Activated CD8-positive, alpha-beta memory T cell treated with anti-CD3 and anti-CD28 coated beads for 4 hours (primary cell): ENCODE measurements at regions not wholly inside any gene's neighbourhood (a gene's known extent, or its start where the extent isn't known, plus 50 kb on each side); places are given as distances from the start of the nearest gene placed in this dataset.

Experiments used
- DNase-seq, 2 donors: peaks; one replicate each; pipeline ENCODE4 v3.0.0-alpha.2; 2020; ENCODE audit warnings: low read depth in 2 of 2

DNA sequence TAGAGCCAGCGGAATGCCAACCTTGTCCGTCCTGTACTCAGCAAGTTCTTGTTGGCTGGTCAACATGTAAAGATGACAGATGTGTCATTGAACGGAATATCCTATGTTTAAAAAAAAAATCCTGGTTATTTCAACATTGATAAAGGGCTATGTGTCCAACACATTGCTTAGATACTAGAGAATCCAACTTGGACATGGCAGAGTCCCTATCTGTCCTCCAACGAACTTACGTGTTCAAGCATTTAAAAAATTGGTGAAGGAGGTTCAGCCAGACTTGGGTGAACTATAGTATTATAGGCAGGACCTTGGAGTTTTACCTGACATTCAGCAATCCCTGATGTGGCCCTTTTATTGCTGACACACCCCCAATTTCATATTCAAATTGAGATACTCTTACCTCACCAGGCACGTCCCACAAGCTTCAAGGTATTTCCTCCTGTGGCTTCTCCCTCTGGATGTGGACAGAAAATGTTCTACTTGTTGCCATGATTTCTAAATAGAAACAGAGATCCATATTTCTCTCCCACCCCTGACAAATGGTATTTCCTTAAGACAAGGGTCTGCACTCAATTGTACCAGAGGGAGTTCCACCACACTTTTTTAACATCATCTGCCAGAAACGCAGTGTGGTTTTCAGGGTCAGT is 207.7 kb upstream of the TPM1 start:
- DNase-seq = no peak

DNA sequence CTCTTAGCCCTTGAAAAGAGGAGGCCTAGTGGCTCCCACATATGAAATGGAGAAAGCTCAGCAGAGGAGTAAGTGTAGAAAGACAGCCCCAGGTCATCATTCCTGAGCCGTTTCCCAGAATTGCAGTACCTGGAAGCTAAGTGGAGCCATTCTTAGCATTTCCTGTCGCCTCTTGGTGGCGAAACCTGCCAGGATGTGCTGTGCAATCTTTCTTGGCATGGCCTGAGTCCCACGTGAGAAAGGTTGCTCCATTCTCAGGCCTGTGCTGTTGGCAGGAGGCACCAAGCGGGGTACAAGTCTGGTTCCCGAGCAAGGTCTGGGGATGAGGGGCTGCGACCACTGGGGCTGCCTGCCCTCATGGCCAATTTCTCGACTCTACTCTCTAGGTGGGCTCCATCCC is 207.2 kb upstream of the TPM1 start:
- DNase-seq = no peak

DNA sequence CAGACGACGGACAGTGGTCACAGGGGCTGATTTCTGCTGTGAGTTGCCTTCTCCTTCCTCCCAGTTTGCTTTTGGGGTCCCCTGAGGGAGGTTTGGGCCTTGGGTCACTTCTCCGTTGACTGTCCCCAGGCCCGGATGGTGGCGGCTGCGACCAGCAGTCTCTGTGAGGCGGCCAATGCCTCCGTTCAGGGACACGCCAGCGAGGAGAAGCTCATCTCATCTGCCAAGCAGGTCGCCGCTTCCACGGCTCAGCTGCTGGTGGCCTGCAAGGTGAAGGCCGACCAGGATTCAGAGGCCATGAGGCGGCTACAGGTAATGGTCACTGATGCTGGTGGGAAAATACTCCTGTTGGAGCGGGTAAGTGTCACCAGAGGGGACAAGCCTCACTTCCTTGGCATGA is 206.8 kb upstream of the TPM1 start:
- DNase-seq = no peak

DNA sequence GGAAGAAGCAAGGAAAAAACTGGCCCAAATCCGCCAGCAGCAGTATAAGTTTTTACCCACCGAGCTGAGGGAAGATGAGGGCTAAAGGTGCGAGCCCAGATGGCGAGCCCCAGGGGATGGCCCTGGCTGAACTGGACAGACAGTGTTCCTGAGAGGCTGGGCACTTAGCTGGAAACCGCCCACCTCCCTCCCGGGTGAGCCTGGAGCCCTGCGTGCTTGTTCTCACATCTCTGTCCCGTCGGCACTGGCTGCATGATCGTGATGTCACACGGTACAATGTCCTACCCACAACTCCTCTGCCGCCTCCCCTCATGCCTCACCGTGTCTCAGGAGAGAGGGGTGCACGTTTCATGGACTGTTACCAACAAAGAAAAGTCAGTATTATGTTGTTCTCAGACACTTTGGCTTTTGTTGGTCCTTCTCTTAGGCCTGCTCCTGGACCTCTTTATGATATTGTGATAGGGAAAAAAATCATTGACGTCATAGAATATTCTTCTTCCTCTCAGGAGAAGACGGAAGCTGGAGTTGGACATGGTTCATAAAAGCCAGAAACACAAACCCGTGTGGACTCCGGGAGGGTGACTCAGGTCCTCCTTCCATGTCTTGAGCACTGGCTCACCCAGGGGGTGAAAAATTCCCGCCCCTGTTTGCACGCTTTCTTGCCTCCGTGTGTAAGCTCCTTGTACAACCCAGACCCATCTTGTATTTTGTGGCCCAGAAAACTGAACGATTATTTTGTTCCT is 201.8 kb upstream of the TPM1 start:
- no peak for DNase-seq

DNA sequence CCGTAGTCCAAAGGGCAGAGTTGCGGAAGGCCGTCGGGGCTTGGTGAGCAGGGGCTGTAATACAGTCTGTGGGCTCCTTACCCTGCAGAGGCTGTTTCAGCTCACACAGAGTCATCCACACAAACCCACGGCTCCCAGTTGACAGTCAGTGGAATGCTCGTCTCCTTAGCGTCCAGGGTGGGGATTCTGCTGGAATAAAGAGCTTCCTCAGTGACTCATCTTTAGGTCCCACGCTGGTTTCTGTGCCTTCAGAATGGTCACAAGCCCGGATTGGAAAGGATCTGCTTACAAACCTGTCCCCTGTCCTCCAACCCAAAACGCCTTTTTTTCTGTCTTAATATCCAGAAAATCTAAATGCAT is 201.3 kb upstream of the TPM1 start:
- no peak for DNase-seq

DNA sequence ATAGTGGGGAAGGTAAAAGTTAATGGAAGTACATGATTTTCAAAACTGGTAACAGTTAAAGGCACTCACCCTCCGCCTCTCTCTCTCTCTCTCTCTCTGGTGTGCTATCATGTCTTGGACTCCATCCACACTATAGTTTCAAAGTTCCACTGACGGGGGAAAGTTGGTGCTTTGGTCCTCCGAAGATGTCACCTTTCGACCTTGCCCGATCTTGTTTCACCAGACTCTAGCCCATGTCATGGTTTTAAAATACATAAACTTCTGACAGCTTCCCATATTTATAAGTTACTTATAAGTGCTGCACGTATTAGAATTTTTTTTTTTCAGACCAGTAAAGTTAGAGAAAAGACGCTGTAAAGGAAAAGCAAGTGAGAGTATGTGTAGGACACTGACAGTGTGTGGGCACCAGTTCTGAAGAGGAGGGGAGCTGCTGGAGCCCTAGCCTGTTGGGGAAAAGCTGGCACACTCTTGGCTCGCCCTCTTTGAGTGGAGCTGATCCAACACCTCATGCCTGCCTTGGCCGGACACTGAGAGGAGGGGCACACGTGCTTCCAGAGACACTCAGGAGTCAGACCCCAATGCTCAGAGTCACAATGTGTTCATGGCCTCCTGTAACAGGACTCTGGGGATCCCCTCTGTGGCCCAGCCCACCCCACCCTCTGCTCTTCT is 200.5 kb upstream of the TPM1 start:
- DNase-seq = no peak

DNA sequence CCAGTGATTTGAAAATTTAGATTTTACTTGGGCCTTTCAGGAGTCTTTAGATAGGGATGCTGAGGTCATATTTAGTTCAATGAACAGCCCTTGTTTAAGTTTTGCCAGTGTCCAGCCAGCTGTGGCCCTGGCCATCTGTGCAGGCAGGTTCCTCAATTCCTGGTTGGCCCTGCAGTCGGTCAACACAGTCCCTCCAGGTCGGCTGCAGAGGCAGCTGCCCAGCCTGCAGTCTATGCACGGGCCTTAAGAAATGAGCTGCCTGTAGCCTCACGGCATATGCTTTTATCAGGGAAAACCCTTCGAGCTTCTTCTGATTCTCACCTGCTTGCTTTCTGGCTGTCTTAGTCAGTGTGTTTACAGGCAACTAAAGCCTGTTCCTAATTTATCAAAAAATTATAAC is 199.2 kb upstream of the TPM1 start:
- DNase-seq = no peak

DNA sequence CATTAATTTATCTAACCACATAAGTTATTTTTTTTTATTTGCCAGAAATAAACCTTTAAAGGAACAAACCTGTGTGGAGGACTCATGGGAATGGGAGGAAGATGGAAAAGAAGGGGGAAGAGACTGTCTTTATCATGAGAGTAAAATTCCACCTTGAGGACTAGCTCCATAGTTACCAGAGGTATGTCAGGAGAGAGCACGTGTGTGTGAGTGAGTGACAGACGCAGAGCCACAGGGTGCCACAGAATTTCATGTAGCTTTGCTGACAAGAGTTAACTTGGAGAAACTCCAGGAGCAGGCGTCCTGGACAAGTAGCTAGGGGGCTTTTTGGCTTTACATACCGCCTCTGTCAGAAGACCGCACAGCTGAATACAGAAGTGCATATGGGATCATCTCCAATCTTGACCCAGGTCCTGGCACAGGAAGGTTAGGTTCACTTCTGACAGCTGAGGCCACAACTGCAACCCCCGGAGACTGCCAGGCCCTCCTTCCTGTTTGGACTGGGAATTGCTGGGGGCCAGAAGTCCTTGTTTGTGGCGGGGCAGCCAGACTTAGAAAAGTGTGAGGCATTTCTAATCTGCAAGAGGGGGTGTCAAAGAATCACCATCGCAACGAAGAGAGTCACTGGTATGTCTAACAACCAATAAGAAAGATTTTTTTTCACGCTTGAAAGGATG is 197.8 kb upstream of the TPM1 start:
- DNase-seq = no peak

DNA sequence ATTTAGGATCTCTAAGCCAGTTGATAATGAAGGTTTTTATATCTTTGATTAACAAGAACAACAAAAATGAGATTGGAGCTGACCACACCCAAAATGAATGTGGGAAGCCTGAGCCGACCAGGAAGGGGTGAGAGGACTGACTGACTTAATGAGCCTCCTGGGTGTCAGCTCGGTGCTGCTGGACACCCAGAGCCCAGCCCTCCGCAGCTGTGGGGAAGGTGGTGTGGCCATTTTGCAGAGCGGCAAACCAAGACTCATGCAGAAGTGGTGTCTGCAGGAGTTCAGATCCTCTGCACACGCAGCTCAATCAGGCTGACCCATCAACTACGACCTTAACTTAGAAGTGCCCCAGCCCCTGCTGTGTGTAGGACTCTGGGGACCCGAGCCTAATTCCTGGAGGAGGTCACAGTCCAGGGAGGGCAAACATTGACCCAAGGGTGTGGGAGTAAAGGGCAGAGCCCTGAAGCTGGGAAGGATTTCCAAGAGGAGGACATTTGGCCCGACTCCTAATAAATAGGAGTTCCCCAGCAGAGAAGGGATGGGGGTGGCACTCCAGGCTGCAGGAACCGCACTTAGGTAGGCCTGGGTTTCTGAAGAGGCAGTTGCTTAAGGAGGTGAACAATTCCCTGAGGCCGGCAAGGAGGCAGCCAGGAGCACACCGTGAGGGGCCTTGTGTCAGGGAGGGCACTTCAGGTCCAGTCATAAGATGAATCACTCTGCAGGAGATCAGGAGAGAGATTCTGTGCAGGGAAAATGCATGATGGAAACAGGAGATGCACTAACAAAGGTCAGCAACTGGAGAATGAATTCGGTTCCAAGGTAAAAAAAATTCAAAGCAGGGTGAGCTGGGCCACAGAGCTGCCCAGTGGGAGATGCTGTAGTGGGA is 197.1 kb upstream of the TPM1 start:
- DNase-seq = no peak

DNA sequence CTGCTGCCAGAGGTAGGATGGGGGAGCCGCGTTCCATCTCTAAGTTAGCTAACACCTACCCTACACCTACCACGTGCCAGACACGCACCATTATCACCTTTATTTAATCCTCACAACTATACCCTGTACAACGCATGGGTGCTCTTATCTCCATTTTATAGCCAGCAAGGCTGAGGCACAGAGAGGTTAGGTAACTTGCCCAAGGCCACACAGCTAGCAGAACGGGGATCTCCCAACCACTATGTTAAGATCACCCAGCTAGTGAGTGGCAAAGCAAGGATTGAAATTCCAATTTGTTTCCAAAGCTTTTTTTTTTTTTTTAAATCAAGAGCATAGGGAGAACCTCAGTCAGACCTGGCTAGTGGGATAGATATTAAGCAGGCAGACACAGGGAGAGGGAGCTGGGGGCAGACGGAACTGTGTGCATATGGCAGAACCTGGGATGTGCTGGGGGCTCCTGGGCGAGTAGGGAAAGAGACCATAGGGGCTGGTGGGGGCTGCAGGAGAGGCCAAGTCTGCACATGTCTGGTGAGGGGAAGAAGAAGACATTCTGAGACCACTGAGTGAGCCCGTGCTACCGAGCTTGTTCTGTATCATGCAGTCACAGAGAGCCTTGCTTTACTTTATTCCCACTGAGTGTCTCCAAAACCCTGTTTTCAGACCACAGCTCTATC is 196.3 kb upstream of the TPM1 start:
- no peak for DNase-seq

DNA sequence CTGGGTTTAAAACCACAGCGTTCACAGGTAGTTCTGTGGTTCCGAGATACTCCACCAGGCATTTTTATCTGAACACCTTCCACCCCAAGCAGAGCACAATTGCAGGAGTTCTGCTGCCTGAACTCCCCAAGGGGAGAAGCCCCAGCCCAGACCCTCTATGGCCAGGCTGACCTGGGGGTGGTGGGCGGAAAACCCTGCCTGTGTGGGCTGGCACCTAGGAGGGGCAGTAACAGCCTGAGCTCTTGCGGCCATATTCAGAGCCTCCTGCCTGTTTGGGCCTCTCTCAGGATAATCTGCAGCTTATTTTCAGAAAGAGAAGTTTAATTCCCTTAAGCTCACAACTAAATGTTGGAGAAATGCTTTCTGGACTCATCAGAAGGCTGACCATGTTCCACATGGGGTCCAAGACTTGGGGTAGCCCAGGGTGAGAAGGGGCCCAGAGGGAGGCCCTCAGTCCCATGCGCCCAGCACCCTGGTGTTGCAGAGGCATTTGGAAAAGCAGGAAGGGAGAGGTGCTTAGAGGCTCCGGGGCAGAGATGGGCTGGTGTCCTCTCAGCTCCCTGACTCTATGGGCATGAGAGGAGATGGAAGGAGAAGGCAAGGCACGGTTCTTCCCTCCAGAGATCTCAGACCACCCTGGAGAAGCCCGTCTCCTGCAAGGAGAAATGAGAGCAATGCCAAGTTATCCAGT is 195.6 kb upstream of the TPM1 start:
- DNase-seq = no peak

DNA sequence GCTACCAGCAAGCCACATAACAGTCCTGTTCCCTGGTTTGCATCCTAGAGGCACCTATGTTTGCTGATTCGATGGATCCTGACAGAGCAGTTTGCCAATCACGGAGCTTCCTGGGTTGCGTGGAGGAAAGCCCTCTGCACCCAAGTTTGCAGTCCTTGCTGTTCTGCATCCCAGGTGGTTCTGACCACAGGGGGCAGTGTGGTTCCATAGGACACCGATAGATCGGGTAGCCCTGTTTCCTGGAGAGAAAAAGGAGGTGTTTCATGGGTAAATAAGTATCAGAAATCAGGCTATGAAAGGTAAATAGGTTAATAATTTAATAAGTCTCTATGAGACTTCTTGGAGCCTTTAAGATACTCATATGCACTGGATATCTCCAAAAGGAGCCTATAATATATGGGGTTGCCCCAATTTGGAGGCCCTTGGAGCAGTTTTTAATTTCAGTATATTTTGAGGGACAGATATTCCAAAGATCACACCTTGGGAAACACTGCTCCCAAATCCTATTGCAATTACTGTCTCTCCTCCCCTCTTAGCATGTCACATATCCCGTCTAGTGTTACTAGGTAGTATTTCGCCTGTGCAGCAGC is 194.6 kb upstream of the TPM1 start:
- no peak for DNase-seq

DNA sequence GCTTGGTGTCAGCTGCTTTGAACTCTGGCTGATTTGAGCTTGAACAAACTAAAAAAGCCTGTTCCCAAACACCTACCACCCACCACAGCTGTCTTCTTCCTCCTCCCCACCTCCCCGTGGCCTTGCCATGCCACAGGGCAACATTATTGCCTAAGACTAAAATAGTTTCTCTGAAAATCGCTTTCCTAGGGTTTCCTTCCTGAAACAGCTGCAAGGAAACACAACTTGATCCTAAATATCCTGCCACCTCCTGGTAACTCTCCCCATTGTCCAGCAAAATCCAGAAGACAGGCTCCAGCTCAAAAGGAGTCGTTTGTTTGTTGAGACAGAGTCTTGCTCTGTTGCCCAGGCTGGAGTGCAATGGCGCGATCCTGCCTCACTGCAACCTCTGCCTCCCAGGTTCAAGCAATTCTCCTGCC is 193.9 kb upstream of the TPM1 start:
- DNase-seq = no peak

DNA sequence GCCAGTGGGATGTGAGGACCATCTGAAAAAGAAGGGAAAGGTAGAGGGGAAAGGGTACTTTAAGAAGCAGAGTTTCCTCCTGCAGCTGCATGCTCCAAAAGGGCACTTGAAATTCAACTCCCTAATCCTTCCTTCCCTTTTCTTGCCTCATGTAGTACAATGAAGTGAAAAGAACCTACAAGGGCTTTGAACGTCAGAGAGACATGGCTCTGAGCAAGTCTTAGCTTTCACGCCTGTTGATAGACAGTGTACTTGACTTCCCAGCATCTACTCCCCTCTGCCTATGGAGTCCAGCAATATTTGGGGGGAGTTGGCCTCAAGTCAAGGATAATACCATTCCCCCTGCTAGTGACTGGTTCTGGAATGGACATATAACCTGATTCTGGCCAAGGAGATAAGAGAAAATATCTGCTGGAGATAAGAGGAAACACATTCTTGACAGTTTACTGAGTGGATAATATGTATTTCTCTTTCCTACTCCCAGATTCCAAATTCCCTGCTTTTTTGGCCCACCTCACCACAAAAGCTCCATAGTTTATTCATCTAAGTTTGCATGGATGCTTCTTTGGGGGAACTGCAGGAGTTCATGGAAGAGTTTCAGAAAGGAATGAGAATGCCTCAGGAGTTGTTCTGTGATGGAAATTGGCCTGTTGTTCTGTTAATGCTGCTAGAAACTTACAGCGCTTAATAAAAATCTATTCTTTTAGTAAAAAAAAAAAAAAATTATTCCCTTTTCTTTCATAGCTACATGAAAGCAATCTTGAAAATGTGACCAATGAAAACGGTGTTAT is 193.0 kb upstream of the TPM1 start:
- DNase-seq = no peak

DNA sequence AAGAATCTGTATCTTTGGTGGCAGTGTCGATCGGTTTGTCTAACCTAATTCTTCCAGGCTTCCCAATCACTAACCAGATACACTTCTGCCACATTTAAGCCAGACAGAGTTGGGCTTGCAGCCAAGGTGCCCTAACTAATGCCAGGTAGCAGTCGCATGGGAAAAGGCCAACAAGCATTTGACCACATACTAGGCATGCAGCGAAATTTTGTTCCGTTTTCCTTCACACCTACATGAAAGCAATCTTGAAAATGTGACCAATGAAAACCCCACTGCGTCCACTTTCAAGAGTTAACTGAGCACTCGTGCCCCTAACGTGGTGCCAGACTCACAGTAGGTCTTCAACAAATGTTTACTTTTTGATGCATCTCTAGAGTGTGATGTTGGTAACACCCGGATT is 192.2 kb upstream of the TPM1 start:
- no peak for DNase-seq

DNA sequence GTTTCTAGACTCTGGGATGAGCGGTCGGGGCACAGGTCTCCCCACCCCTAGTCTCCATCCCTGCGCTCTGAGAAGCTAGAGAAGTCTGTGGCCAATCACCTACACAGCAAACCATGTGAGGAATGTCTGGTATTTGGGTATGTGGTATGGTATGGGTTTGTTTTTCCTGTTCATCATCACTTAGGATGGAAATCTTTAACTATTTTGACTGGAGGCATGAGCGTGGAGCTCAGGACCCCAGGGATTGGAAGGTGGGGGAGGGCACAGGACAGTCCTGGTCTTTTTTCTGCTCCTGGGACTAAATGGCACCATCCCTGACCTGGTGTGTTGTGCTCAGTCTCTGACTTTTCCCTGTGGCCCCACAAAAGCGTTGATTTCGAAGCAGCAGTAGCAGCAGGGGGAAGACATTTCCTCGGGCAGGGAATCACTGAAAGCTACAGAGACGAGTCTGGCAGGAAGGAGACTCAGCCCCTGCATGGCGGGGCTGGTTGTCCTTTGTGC is 191.7 kb upstream of the TPM1 start:
- DNase-seq = no peak

DNA sequence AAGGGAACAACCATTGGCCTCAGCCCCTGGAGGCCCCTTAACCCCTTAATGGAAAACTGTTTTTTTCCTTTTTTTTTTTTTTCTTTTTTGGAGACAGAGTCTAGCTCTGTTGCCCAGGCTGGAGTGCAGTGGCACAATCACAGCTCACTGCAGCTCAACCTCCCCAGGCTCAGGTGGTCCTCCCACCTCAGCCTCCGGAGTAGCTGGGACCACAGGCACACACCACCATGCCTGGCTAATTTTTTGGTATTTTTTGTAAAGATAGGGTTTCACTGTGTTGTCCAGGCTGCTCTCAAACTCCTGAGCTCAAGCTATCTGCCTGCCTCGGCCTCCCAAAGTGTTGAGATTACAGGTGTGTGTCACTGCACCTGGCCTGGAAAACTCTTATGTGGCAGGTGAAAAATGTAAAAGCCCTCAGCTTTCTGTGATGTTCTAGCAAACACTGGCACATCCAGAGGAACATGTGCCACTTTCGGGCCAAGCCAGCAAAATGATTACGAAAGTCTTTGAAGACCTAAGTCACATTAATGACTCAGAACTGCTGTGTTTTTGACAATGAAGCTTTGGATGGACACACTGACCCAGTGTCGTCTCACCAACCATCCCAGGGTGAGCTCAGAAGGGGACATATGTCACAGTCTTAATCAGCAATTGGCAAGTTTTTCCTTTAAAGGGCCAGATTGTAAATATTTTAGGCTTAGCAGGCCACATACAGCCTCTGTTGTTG is 189.3 kb upstream of the TPM1 start:
- DNase-seq = no peak

DNA sequence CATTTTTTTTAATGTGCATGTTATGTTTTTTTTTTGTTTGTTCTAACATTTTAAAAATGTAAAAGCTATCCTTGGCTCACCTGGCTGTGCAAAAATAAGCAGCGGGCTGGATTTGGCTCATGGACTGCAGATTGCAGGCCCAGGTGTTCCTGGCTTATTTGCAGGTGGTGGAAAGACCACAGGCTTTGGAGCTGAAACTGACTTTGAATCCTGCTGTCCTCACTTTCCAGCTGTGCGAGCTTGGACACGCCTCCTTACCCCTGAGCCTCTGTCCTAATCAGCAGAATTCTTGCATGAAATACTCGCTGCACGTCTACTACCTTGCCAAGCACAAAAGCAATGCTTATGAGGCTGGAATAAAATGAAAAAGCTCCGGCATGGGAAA is 188.7 kb upstream of the TPM1 start:
- DNase-seq = no peak
